H9 (cell line): ENCODE measurements at regions not wholly inside any gene's neighbourhood (a gene's known extent, or its start where the extent isn't known, plus 50 kb on each side); places are given as distances from the start of the nearest gene placed in this dataset.

ENCODE experiments used
- DNase-seq: peaks from one replicate; pipeline ENCODE4 v3.0.0-alpha.2; 2017
- H2AFZ ChIP-seq: one replicate; pipeline ENCODE4 v1.6.1; 2013; ENCODE audit warnings: mild to moderate bottlenecking, low read length, control low read depth, moderate library complexity
- H2AK5ac ChIP-seq: 2 replicates; pipeline ENCODE4 v1.6.1; 2013; ENCODE audit warnings: low read length, control low read depth, mixed read lengths; ENCODE audit not compliant: insufficient read length
- H2BK120ac ChIP-seq: one replicate; pipeline ENCODE4 v1.6.1; 2013; ENCODE audit warnings: low read depth, mild to moderate bottlenecking, low read length, control low read depth, inconsistent platforms; ENCODE audit not compliant: poor library complexity, severe bottlenecking
- H2BK12ac ChIP-seq: 2 replicates; pipeline ENCODE4 v1.6.1; 2013; ENCODE audit warnings: low read length, control low read depth, mixed read lengths, low read depth; ENCODE audit not compliant: insufficient read length
- H2BK15ac ChIP-seq: 2 replicates; pipeline ENCODE4 v1.6.1; 2013; ENCODE audit warnings: low read depth, low read length, control low read depth
- H2BK20ac ChIP-seq: one replicate; pipeline ENCODE4 v1.6.1; 2013; ENCODE audit warnings: low read depth, mild to moderate bottlenecking, low read length, control low read depth, inconsistent platforms; ENCODE audit not compliant: poor library complexity, severe bottlenecking
- H2BK5ac ChIP-seq: 2 replicates; pipeline ENCODE4 v1.6.1; 2013; ENCODE audit warnings: low read length, control low read depth, mixed read lengths; ENCODE audit not compliant: insufficient read length
- H3K14ac ChIP-seq: 2 replicates; pipeline ENCODE4 v1.6.1; 2013; ENCODE audit warnings: low read length, control low read depth; ENCODE audit not compliant: insufficient read depth
- H3K18ac ChIP-seq: 2 replicates; pipeline ENCODE4 v1.6.1; 2013; ENCODE audit warnings: low read depth, mild to moderate bottlenecking, mixed read lengths, low read length, control low read depth; ENCODE audit not compliant: insufficient read length
- H3K23ac ChIP-seq: 2 replicates; pipeline ENCODE4 v1.6.1; 2013; ENCODE audit warnings: low read length, control low read depth, mixed read lengths, low read depth; ENCODE audit not compliant: insufficient read length
- H3K23me2 ChIP-seq: 2 replicates; pipeline ENCODE4 v1.6.1; 2013; ENCODE audit warnings: low read depth, mild to moderate bottlenecking, mixed read lengths, low read length, control low read depth; ENCODE audit not compliant: insufficient read length, poor library complexity, severe bottlenecking
- H3K27ac ChIP-seq: 2 replicates; pipeline ENCODE4 v1.5.1; 2013; ENCODE audit warnings: low read length, control low read depth, mixed read lengths, low read depth; ENCODE audit not compliant: insufficient read length
- H3K27me3 ChIP-seq: 2 replicates; pipeline ENCODE4 v1.6.1; 2013; ENCODE audit warnings: low read length, control low read depth, inconsistent platforms; ENCODE audit not compliant: insufficient read depth
- H3K4ac ChIP-seq: 2 replicates; pipeline ENCODE4 v1.6.1; 2013; ENCODE audit warnings: low read depth, mild to moderate bottlenecking, control low read depth, inconsistent platforms, low read length, moderate library complexity
- H3K4me1 ChIP-seq: 2 replicates; pipeline ENCODE4 v1.6.1; 2013; ENCODE audit warnings: low read length, control low read depth, inconsistent platforms; ENCODE audit not compliant: insufficient read depth
- H3K4me2 ChIP-seq: 2 replicates; pipeline ENCODE4 v1.6.1; 2013; ENCODE audit warnings: low read length, control low read depth, mixed read lengths; ENCODE audit not compliant: insufficient read length, insufficient read depth
- H3K56ac ChIP-seq: 2 replicates; pipeline ENCODE4 v1.6.1; 2013; ENCODE audit warnings: low read depth, mild to moderate bottlenecking, mixed read lengths, low read length, control low read depth; ENCODE audit not compliant: insufficient read length
- H3K79me1 ChIP-seq: 2 replicates; pipeline ENCODE4 v1.6.1; 2013; ENCODE audit warnings: low read depth, mild to moderate bottlenecking, moderate library complexity, low read length, control low read depth, inconsistent platforms; ENCODE audit not compliant: insufficient read depth, poor library complexity, severe bottlenecking
- H3K79me2 ChIP-seq: 2 replicates; pipeline ENCODE4 v1.6.1; 2013; ENCODE audit warnings: low read length, control low read depth, inconsistent platforms; ENCODE audit not compliant: insufficient read depth
- H3K9ac ChIP-seq: 2 replicates; pipeline ENCODE4 v1.6.1; 2013; ENCODE audit warnings: low read length, control low read depth, mixed read lengths; ENCODE audit not compliant: insufficient read length; ENCODE audit errors: extremely low read depth
- H3K9me3 ChIP-seq: one replicate; pipeline ENCODE4 v1.6.1; 2013; ENCODE audit warnings: low read depth, low read length, inconsistent platforms; ENCODE audit not compliant: control insufficient read depth
- H3T11ph ChIP-seq: one replicate; pipeline ENCODE4 v1.6.1; 2013; ENCODE audit warnings: mild to moderate bottlenecking, low read length, control low read depth, inconsistent platforms
- H4K20me1 ChIP-seq: one replicate; pipeline ENCODE4 v1.6.1; 2013; ENCODE audit not compliant: control insufficient read depth, insufficient read length, insufficient read depth
- H4K5ac ChIP-seq: 2 replicates; pipeline ENCODE4 v1.6.1; 2013; ENCODE audit warnings: low read depth, mild to moderate bottlenecking, mixed read lengths, low read length, control low read depth; ENCODE audit not compliant: insufficient read length
- H4K8ac ChIP-seq: replicated peaks from 2 replicates; pipeline ENCODE4 v1.6.1; 2013; ENCODE audit warnings: low read length, control low read depth, mixed read lengths, low read depth; ENCODE audit not compliant: insufficient read length
- H4K91ac ChIP-seq: 2 replicates; pipeline ENCODE4 v1.6.1; 2013; ENCODE audit warnings: low read depth, mild to moderate bottlenecking, moderate library complexity, mixed read lengths, low read length, control low read depth; ENCODE audit not compliant: insufficient read length
- H3K27ac Mint-ChIP-seq, 3 experiments: 2 replicates in 2 of 3; 3 replicates in 1 of 3; pipeline ENCODE4 v1.8.0; 2020 to 2021; ENCODE audit warnings: mixed read lengths in 3 of 3, mild to moderate bottlenecking in 1 of 3, moderate library complexity in 1 of 3
- H3K27me3 Mint-ChIP-seq: 2 replicates; pipeline ENCODE4 v1.8.0; 2021; ENCODE audit warnings: low read depth, mild to moderate bottlenecking, moderate library complexity, mixed read lengths
- H3K36me3 Mint-ChIP-seq, 3 experiments: 2 replicates in 2 of 3; 3 replicates in 1 of 3; pipeline ENCODE4 v1.8.0; 2020 to 2021; ENCODE audit warnings: low read depth in 3 of 3, mixed read lengths in 3 of 3; ENCODE audit not compliant: insufficient read depth in 1 of 3
- H3K4me1 Mint-ChIP-seq, 2 experiments: 2 replicates each; pipeline ENCODE4 v1.8.0; 2020; ENCODE audit warnings: mixed read lengths in 2 of 2
- H3K4me3 Mint-ChIP-seq, 2 experiments: 2 replicates in 1 of 2; 3 replicates in 1 of 2; pipeline ENCODE4 v1.8.0; 2020 to 2021; ENCODE audit warnings: mild to moderate bottlenecking in 2 of 2, mixed read lengths in 2 of 2, moderate library complexity in 1 of 2
- H3K9me3 Mint-ChIP-seq, 2 experiments: 2 replicates in 1 of 2; 3 replicates in 1 of 2; pipeline ENCODE4 v1.8.0; 2020; ENCODE audit warnings: mild to moderate bottlenecking in 2 of 2, mixed read lengths in 2 of 2, moderate library complexity in 1 of 2
- CTCF ChIP-seq: fragments of 200-600 bp; sonication (generic); conservative IDR thresholded peaks from 3 replicates; pipeline ENCODE4 v1.8.0; 2021; ENCODE audit warnings: antibody characterized with exemption, mild to moderate bottlenecking
- WGBS: extraction: QIAGEN DNeasy Blood & Tissue Kit; methylation state at CpG from one replicate; pipeline ENCODE4 v1.1.7; 2013; ENCODE audit warnings: missing lambda C conversion rate, low lambda C conversion rate, mixed read lengths; ENCODE audit not compliant: insufficient read length; ENCODE audit errors: extremely low coverage; 5-methylcytosine and 5-hydroxymethylcytosine counted together

DNA sequence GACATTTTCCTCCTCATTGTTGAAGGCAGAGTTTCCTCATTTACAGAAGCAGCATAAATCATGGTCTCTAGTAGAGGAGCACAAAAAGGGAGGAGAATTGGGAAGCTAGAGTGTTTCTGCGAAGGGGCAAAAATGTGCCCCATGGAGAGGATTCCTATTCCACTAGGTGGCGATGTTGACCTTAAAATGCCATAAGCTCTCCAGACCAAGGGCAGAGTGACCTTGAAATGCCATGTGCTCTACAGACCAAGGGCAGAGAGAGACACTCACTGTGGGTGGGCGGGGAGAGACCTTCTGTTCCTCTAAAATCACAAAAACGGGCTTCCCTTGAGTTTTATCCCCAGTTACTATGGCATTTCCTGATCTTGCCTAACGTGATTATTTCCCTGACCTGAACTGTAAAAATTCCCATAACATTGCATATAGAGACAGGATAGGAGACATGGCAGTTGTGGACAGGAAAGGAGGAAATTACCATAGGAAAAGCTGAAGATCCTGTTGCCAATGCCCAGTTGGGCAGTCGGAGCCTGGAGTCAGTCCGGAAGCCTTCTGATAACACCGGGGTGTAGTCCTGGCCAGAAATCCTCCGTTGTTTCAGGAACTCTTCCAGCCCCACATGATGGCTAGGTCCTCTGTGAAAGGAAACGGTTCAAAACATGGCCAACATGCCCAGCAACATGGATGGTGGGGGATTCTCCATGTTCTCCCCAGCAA, 567.7 kb downstream of the MAGEB5 start:
- Mint-ChIP-seq H3K4me1 (no peaks in the 10 kb centered on the region), H3K4me3 (no peak overlapping the region), H3K36me3 (peaks cover 8 to 14% (median 9%) of the 10 kb centered on the region in 3 experiments; a peak in 6 of 7 replicates), H3K9me3 (peaks cover 65 to 66% of the 10 kb centered on the region in 2 experiments), H3K27me3 (no peaks in the 10 kb centered on the region), H3K27ac (0 out of 7 replicates have a peak overlapping the region, but pooled peaks of 1 of the 3 experiments have one; percentile 61)
- peak; percentile 72 for TF ChIP-seq CTCF
- Histone ChIP-seq H3K4me1 (no peaks in the 10 kb centered on the region), H3K9ac (no peak overlapping the region), H2AFZ (no peak overlapping the region), H4K5ac (no peak overlapping the region), H4K20me1 (no peaks in the 10 kb centered on the region), H3K23ac (no peak overlapping the region), H2BK15ac (no peak overlapping the region), H4K91ac (no peak overlapping the region), H3K23me2 (no peaks in the 10 kb centered on the region), H3K9me3 (peaks cover 13% of the 10 kb centered on the region), H3T11ph (no peak overlapping the region), H3K27ac (no peak overlapping the region), H2BK5ac (no peak overlapping the region), H3K18ac (no peak overlapping the region), H3K14ac (no peak overlapping the region), H2BK12ac (no peak overlapping the region), H3K4ac (no peak overlapping the region), H3K27me3 (no peaks in the 10 kb centered on the region), H4K8ac (no peak overlapping the region), H3K79me2 (no peaks in the 10 kb centered on the region), H3K4me2 (no peak overlapping the region), H2BK20ac (no peak overlapping the region), H3K56ac (no peak overlapping the region), H3K79me1 (no peaks in the 10 kb centered on the region), H2BK120ac (no peak overlapping the region), H2AK5ac (no peak overlapping the region)
- WGBS = no CpG with 5 or more reads among the region's 10 CpGs
- peak; percentile 42 for DNase-seq
